Gastrocnemius medialis (tissue), 4 donors: ENCODE measurements at regions not wholly inside any gene's neighbourhood (a gene's known extent, or its start where the extent isn't known, plus 50 kb on each side); places are given as distances from the start of the nearest gene placed in this dataset.

Source experiments
- POLR2A ChIP-seq, 2 donors: fragments of 450-650 bp; IDR thresholded peaks; one replicate each; pipeline ENCODE4 v1.6.1; 2017; ENCODE audit warnings: antibody characterized with exemption in 2 of 2, mild to moderate bottlenecking in 2 of 2, moderate library complexity in 2 of 2
- TF ChIP-seq, protein P1 (sequence below), 5 experiments: fragments of 450-650 bp in 3 of 5; fragments of 200-600 bp in 2 of 5; sonication (generic) in 2 of 5; IDR thresholded peaks in 4 of 5; conservative IDR thresholded peaks in 1 of 5; 1 replicate in 4 of 5; 2 replicates in 1 of 5; pipeline ENCODE4 v1.5.1; 2016 to 2019; ENCODE audit warnings: antibody characterized with exemption in 5 of 5, mild to moderate bottlenecking in 3 of 5, moderate library complexity in 3 of 5

DNA sequence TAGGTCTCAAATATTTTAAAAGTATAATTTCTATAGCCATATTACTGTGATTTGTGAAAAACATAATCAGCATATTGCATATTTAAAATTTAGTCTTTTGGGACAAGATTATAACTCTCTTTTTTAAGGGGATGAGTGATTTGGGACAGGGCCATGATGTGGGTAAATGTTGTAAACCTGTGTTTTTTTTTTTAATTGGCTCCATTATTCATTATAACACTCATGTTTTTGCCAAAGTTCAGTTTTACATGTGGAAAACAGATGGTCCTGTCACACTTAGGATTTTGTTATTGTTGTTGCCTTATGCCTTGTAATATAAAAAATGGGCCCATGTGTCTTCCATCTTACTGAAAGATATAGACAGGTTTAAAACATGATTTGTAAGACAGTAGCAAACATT lies 1413.5 kb upstream of the RAG2 start:
- TF ChIP-seq, protein P1, sequence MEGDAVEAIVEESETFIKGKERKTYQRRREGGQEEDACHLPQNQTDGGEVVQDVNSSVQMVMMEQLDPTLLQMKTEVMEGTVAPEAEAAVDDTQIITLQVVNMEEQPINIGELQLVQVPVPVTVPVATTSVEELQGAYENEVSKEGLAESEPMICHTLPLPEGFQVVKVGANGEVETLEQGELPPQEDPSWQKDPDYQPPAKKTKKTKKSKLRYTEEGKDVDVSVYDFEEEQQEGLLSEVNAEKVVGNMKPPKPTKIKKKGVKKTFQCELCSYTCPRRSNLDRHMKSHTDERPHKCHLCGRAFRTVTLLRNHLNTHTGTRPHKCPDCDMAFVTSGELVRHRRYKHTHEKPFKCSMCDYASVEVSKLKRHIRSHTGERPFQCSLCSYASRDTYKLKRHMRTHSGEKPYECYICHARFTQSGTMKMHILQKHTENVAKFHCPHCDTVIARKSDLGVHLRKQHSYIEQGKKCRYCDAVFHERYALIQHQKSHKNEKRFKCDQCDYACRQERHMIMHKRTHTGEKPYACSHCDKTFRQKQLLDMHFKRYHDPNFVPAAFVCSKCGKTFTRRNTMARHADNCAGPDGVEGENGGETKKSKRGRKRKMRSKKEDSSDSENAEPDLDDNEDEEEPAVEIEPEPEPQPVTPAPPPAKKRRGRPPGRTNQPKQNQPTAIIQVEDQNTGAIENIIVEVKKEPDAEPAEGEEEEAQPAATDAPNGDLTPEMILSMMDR (IDR thresholded peaks at IDR 0.05 in 4 of 5, conservative IDR thresholded peaks at IDR 0.05 in 1 of 5): no peak
- TF ChIP-seq POLR2A (IDR thresholded peaks at IDR 0.05): no peak
